Stimulated activated memory B cell treated with anti-CD40 and anti-IgM and Interleukin-4, amounts not matched to agents 10 μg/mL and 1 μg/mL and 100 μg/mL, for 72 hours (primary cell): ENCODE measurements at regions not wholly inside any gene's neighbourhood (a gene's known extent, or its start where the extent isn't known, plus 50 kb on each side); places are given as distances from the start of the nearest gene placed in this dataset.

ENCODE experiments used
- ATAC-seq: fragments of 150-1000 bp; cut with Tn5 transposase; 2 replicates; pipeline ENCODE4 v1.10.0; 2021
- H3K27ac Mint-ChIP-seq: one replicate; pipeline ENCODE4 v1.8.0; 2022; ENCODE audit warnings: mild to moderate bottlenecking, mixed read lengths
- H3K27me3 Mint-ChIP-seq: one replicate; pipeline ENCODE4 v1.8.0; 2022; ENCODE audit warnings: mixed read lengths
- H3K36me3 Mint-ChIP-seq: one replicate; pipeline ENCODE4 v1.8.0; 2022; ENCODE audit warnings: mixed read lengths
- H3K4me1 Mint-ChIP-seq: one replicate; pipeline ENCODE4 v1.8.0; 2022; ENCODE audit warnings: mixed read lengths
- H3K4me3 Mint-ChIP-seq: one replicate; pipeline ENCODE4 v1.8.0; 2022; ENCODE audit warnings: mild to moderate bottlenecking, moderate library complexity, mixed read lengths
- H3K9me3 Mint-ChIP-seq: one replicate; pipeline ENCODE4 v1.8.0; 2022; ENCODE audit warnings: mixed read lengths

GRCh38 chr11:90895850-90896249, 673.0 kb upstream of the CHORDC1 start:
- H3K27me3 Mint-ChIP-seq, result no peaks in the 10 kb centered on the region
- no peak overlapping the region for H3K4me3 Mint-ChIP-seq
- peaks cover 9% of the 10 kb centered on the region for H3K9me3 Mint-ChIP-seq
- no peak for ATAC-seq
- H3K4me1 Mint-ChIP-seq, result no peaks in the 10 kb centered on the region
- no peak overlapping the region for H3K27ac Mint-ChIP-seq
- H3K36me3 Mint-ChIP-seq, result no peaks in the 10 kb centered on the region

- Mint-ChIP-seq H3K4me3 (no peak overlapping the region), H3K9me3 (peaks cover 5% of the 10 kb centered on the region), H3K27ac (no peak overlapping the region), H3K4me1 (no peaks in the 10 kb centered on the region), H3K27me3 (no peaks in the 10 kb centered on the region), H3K36me3 (no peaks in the 10 kb centered on the region)
- ATAC-seq, result no peak
Measured at GRCh38 chr11:90890347-90890746, 667.5 kb upstream of the CHORDC1 start.

DNA sequence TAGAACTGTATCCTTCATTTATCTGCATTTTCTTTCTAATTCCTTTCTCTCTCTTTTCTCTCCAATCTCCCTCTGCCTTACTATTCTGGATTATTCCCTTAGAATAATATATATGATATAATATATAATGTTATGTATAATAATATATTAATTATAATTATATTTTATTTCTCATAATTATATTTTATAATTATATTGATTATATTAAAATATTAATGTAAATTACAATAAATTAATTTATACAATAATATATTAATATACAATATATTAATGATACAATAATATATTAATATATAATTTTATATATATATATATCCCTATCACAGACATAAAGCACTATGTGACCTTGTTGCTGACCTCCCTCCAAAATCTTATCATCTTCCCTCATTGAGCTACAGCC, 661.3 kb upstream of the CHORDC1 start:
- no peak overlapping the region for H3K4me3 Mint-ChIP-seq
- H3K4me1 Mint-ChIP-seq, result no peaks in the 10 kb centered on the region
- H3K27ac Mint-ChIP-seq, result no peak overlapping the region
- no peaks in the 10 kb centered on the region for H3K27me3 Mint-ChIP-seq
- H3K9me3 Mint-ChIP-seq, result peaks cover 9% of the 10 kb centered on the region
- H3K36me3 Mint-ChIP-seq, result no peaks in the 10 kb centered on the region
- no peak for ATAC-seq

GRCh38 chr11:90874986-90875385, 652.1 kb upstream of the CHORDC1 start:
- ATAC-seq, result no peak
- Mint-ChIP-seq H3K27me3 (no peaks in the 10 kb centered on the region), H3K36me3 (no peaks in the 10 kb centered on the region), H3K9me3 (peaks cover 5% of the 10 kb centered on the region), H3K4me3 (no peak overlapping the region), H3K27ac (no peak overlapping the region), H3K4me1 (no peaks in the 10 kb centered on the region)

GRCh38 chr11:90874281-90874680, 651.4 kb upstream of the CHORDC1 start:
- Mint-ChIP-seq H3K27me3 (no peaks in the 10 kb centered on the region), H3K4me3 (no peak overlapping the region), H3K4me1 (no peaks in the 10 kb centered on the region), H3K27ac (no peak overlapping the region), H3K36me3 (no peaks in the 10 kb centered on the region), H3K9me3 (peaks cover 5% of the 10 kb centered on the region)
- ATAC-seq, result no peak

- no peaks in the 10 kb centered on the region for H3K27me3 Mint-ChIP-seq
- no peaks in the 10 kb centered on the region for H3K36me3 Mint-ChIP-seq
- no peak overlapping the region for H3K27ac Mint-ChIP-seq
- no peaks in the 10 kb centered on the region for H3K4me1 Mint-ChIP-seq
- H3K9me3 Mint-ChIP-seq, result peaks cover 4% of the 10 kb centered on the region
- no peak overlapping the region for H3K4me3 Mint-ChIP-seq
- no peak for ATAC-seq
Measured at GRCh38 chr11:90867416-90867815, 644.6 kb upstream of the CHORDC1 start.

DNA sequence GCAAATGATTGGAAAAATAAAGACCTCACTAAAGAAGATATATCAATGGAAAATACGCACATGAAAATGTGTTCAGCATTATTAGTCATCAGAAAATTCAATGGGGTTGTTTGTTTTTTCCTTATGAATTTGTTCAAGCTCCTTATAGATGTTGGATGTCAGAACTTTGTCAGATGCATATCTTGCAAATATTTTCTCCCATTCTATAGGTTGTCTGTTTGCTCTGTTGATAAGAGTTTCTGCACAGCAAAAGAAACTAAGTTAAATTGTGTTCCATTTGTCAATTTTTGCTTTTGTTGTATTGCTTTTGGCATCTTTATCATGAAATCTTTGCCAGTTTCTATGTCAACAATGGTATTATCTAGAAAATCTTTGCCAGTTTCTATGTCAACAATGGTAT, 633.9 kb upstream of the CHORDC1 start:
- no peak for ATAC-seq
- Mint-ChIP-seq H3K4me1 (no peaks in the 10 kb centered on the region), H3K36me3 (no peaks in the 10 kb centered on the region), H3K9me3 (peaks cover 9% of the 10 kb centered on the region), H3K27ac (no peak overlapping the region), H3K4me3 (no peak overlapping the region), H3K27me3 (no peaks in the 10 kb centered on the region)

DNA sequence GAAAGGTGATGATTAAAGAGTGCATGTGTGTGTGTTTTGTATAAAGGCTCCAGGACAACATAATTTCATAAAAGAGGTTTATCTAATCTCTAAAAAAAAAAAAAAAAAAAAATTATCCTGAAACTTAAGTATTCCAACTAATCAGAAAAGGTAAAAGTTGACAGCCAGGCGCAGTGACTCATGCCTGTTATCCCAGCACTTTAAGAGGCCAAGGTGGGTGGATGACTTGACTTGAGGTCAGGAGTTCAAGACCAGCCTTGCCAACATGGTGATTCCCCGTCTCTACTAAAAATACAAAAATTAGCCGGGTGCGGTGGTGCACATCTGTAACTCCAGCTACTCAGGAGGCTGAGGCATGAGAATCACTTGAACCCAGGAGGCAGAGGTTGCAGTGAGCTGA, 632.7 kb upstream of the CHORDC1 start:
- H3K27ac Mint-ChIP-seq, result no peak overlapping the region
- no peak overlapping the region for H3K4me3 Mint-ChIP-seq
- no peaks in the 10 kb centered on the region for H3K27me3 Mint-ChIP-seq
- H3K9me3 Mint-ChIP-seq, result peaks cover 8% of the 10 kb centered on the region
- H3K4me1 Mint-ChIP-seq, result no peaks in the 10 kb centered on the region
- H3K36me3 Mint-ChIP-seq, result no peaks in the 10 kb centered on the region
- ATAC-seq, result no peak

DNA sequence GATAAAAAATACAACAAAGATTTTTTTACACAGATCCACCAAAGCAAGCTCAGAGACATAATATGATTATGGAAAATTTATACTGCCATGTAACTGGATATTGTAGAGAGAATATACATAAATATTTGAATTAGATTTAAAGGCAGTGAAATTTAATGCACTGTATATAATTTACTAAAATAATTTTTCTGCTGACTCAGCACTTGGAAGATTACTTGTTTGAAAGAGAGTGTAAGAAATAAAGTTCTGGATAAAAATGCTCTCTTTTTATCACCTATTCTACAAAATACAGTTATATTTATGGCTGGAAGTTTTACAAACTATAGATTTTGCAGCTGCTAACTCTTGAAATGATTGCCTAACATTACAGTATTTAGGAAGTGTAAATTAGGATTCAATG, 628.3 kb upstream of the CHORDC1 start:
- no peak overlapping the region for H3K4me3 Mint-ChIP-seq
- H3K27ac Mint-ChIP-seq, result no peak overlapping the region
- no peaks in the 10 kb centered on the region for H3K27me3 Mint-ChIP-seq
- no peaks in the 10 kb centered on the region for H3K36me3 Mint-ChIP-seq
- no peaks in the 10 kb centered on the region for H3K4me1 Mint-ChIP-seq
- peaks cover 3% of the 10 kb centered on the region for H3K9me3 Mint-ChIP-seq
- no peak for ATAC-seq

- H3K4me3 Mint-ChIP-seq, result no peak overlapping the region
- H3K27ac Mint-ChIP-seq, result no peak overlapping the region
- no peak for ATAC-seq
- no peaks in the 10 kb centered on the region for H3K4me1 Mint-ChIP-seq
- H3K27me3 Mint-ChIP-seq, result no peaks in the 10 kb centered on the region
- no peaks in the 10 kb centered on the region for H3K36me3 Mint-ChIP-seq
- H3K9me3 Mint-ChIP-seq, result peaks cover 3% of the 10 kb centered on the region
Measured at GRCh38 chr11:90849312-90849711, 626.5 kb upstream of the CHORDC1 start.

- ATAC-seq, result no peak
- H3K27ac Mint-ChIP-seq, result no peak overlapping the region
- H3K36me3 Mint-ChIP-seq, result no peaks in the 10 kb centered on the region
- no peaks in the 10 kb centered on the region for H3K27me3 Mint-ChIP-seq
- no peak overlapping the region for H3K4me3 Mint-ChIP-seq
- H3K4me1 Mint-ChIP-seq, result no peaks in the 10 kb centered on the region
- peaks cover 3% of the 10 kb centered on the region for H3K9me3 Mint-ChIP-seq
Measured at GRCh38 chr11:90847268-90847886, 624.5 kb upstream of the CHORDC1 start.

DNA sequence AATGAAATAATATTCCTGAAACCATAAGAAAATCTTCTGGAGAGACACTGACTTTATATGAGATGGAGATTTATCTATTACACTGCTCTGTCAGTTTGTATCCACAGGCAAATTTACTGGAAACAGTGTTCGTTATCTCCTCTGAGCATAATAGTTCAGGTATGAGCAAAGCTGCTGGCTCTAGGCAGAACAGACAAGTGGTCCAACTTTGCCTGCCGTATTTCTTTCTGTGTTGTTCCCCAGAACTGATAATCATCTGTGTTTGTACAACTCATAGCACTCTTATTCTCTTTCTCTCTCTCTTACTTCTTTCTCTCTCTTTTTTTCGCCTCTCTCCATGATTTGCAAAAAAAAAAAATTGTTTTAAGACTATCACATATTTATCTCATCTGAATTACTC, 623.8 kb upstream of the CHORDC1 start:
- H3K4me1 Mint-ChIP-seq, result no peaks in the 10 kb centered on the region
- ATAC-seq, result no peak
- peaks cover 3% of the 10 kb centered on the region for H3K9me3 Mint-ChIP-seq
- H3K4me3 Mint-ChIP-seq, result no peak overlapping the region
- no peaks in the 10 kb centered on the region for H3K36me3 Mint-ChIP-seq
- H3K27ac Mint-ChIP-seq, result no peak overlapping the region
- H3K27me3 Mint-ChIP-seq, result no peaks in the 10 kb centered on the region

- Mint-ChIP-seq H3K27ac (no peak overlapping the region), H3K36me3 (no peaks in the 10 kb centered on the region), H3K27me3 (no peaks in the 10 kb centered on the region), H3K4me3 (no peak overlapping the region), H3K4me1 (no peaks in the 10 kb centered on the region), H3K9me3 (peaks cover 6% of the 10 kb centered on the region)
- ATAC-seq, result no peak
Measured at GRCh38 chr11:90845799-90846198, 623.0 kb upstream of the CHORDC1 start.

GRCh38 chr11:90845126-90845525, 622.3 kb upstream of the CHORDC1 start:
- Mint-ChIP-seq H3K4me1 (no peaks in the 10 kb centered on the region), H3K9me3 (peaks cover 6% of the 10 kb centered on the region), H3K4me3 (no peak overlapping the region), H3K36me3 (no peaks in the 10 kb centered on the region), H3K27ac (no peak overlapping the region), H3K27me3 (no peaks in the 10 kb centered on the region)
- ATAC-seq, result no peak

DNA sequence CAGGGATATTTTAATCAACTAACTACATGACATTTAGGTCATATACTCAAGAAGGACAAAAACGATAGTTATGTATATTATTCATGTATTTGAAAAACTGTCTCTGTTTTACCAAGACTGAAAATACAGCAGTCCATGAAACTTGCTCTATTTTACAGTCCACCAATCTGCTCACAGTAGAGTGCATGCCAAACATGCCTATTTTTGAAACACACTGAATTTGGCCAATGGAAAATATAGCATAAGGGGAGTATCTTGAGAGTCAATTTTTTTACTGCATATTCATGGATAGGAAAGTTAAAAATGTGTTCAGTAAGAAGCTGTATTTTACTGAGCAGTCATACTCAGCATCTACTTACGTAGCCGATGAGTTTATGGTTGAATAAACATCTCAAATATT, 621.2 kb upstream of the CHORDC1 start:
- peaks cover 6% of the 10 kb centered on the region for H3K9me3 Mint-ChIP-seq
- no peaks in the 10 kb centered on the region for H3K27me3 Mint-ChIP-seq
- no peak overlapping the region for H3K4me3 Mint-ChIP-seq
- no peak overlapping the region for H3K27ac Mint-ChIP-seq
- no peaks in the 10 kb centered on the region for H3K36me3 Mint-ChIP-seq
- no peak for ATAC-seq
- no peaks in the 10 kb centered on the region for H3K4me1 Mint-ChIP-seq

DNA sequence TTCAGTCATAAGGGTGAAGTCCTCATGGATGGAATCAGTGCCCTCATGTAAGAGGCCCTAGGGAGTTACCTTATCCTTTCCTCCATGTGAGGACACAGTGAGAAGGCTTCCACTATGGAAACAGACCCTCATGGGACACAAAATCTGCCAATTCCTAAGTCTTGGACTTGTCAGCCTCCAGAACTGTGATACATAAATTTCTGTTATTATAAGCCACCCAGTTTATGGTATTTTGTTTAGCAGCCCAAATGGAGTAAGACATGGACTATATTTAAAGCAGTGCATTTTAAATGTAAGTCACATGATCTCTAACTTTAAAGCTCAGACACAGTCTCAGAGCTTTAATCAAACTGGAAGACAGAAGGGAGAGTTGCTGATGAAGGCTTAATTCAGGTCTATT, 619.8 kb upstream of the CHORDC1 start:
- no peak for ATAC-seq
- Mint-ChIP-seq H3K4me1 (no peaks in the 10 kb centered on the region), H3K27ac (no peak overlapping the region)

DNA sequence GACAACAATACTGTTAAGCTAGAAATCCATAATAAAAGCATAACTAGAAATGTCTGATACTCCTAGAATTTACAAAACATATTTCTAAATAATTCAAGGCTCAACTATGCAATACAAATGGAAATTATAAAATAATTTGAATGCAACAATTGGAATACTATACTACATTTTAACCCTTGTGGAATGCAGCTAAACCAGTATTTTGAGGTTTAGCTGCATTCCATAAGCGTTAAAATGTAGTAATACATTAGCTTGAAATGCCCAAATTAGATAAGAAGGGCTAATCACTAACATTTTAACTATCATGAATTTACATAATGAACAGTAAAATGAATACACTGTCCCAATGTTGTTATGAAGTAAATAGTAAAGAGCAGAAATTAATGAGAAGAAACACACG, 617.2 kb upstream of the CHORDC1 start:
- peaks cover 3% of the 10 kb centered on the region for H3K9me3 Mint-ChIP-seq
- no peaks in the 10 kb centered on the region for H3K4me1 Mint-ChIP-seq
- H3K27ac Mint-ChIP-seq, result no peak overlapping the region
- no peak overlapping the region for H3K4me3 Mint-ChIP-seq
- no peak for ATAC-seq
- no peaks in the 10 kb centered on the region for H3K36me3 Mint-ChIP-seq
- no peaks in the 10 kb centered on the region for H3K27me3 Mint-ChIP-seq

More for the DNA sequence above, 619.8 kb upstream of the CHORDC1 start:
- H3K9me3 Mint-ChIP-seq, result peaks cover 3% of the 10 kb centered on the region
- H3K36me3 Mint-ChIP-seq, result no peaks in the 10 kb centered on the region
- H3K4me3 Mint-ChIP-seq, result no peak overlapping the region
- H3K27me3 Mint-ChIP-seq, result no peaks in the 10 kb centered on the region
